Esophagus muscularis mucosa (tissue), 3 donors: ENCODE measurements at regions not wholly inside any gene's neighbourhood (a gene's known extent, or its start where the extent isn't known, plus 50 kb on each side); places are given as distances from the start of the nearest gene placed in this dataset.

Experiments used
- CTCF ChIP-seq, 3 experiments: fragments of 200-600 bp in 2 of 3; fragments of 450-650 bp in 1 of 3; sonication (generic) in 2 of 3; IDR thresholded peaks; one replicate each; pipeline ENCODE4 v1.5.1; 2017 to 2019; ENCODE audit warnings: antibody characterized with exemption in 3 of 3, mild to moderate bottlenecking in 2 of 3, moderate library complexity in 1 of 3
- POLR2A ChIP-seq: fragments of 450-650 bp; IDR thresholded peaks from one replicate; pipeline ENCODE4 v1.6.1; 2017; ENCODE audit warnings: antibody characterized with exemption, moderate library complexity, mild to moderate bottlenecking, low read depth

GRCh38 chr3:152060701-152061100 is 187.3 kb downstream of the SUCNR1 start:
- TF ChIP-seq CTCF (IDR thresholded peaks at IDR 0.05), result no peak
- no peak for TF ChIP-seq POLR2A
